HepG2 (cell line): ENCODE measurements at regions not wholly inside any gene's neighbourhood (a gene's known extent, or its start where the extent isn't known, plus 50 kb on each side); places are given as distances from the start of the nearest gene placed in this dataset.

Experiments
- ATAC-seq: fragments of 200-7000 bp; cut with Tn5 transposase; 3 replicates; pipeline ENCODE4 v1.9.1; 2020; ENCODE audit warnings: mild to moderate bottlenecking, moderate library complexity
- BruUV-seq: library from RNA; stranded (reverse); fragments of 400-500 nt; replicated peaks from 2 replicates; lab custom pipeline; 2021; lab: Mats Ljungman, UMichigan
- CTCF ChIA-PET: fragments of 300-600 bp; formaldehyde crosslinking; extraction: SDS; loops from one replicate; lab custom pipeline; 2021; ENCODE audit warnings: low total read pairs, inconsistent platforms, low intra/inter-chr PET ratio; lab: Yijun Ruan, JAX
- POLR2A ChIA-PET: fragments of 350-600 bp; sonication (Branson Sonifier 250); formaldehyde crosslinking; loops from one replicate; lab custom pipeline; 2020; ENCODE audit warnings: antibody characterized with exemption, inconsistent platforms; lab: Yijun Ruan, JAX
- DNase-seq: peaks from one replicate; pipeline ENCODE4 v3.0.0-alpha.2; 2015; ENCODE audit warnings: low spot score
- FAIRE-seq: peaks from 3 replicates; lab custom pipeline; 2011; peaks lifted over from hg19 to GRCh38; lab: Jason Lieb, UNC
- H2AFZ ChIP-seq: one replicate; pipeline ENCODE4 v1.6.1; 2011; ENCODE audit warnings: low read length, inconsistent platforms
- H3K27ac ChIP-seq: fragments of 300-600 bp; 3 replicates; pipeline ENCODE4 v1.8.0; 2011; ENCODE audit warnings: mixed run types, mild to moderate bottlenecking, mixed read lengths, low read length, inconsistent platforms; ENCODE audit not compliant: insufficient read depth; ENCODE audit errors: extremely low read length
- H3K27me3 ChIP-seq, 2 experiments: fragments of 200-600 bp in 1 of 2; 2 replicates in 1 of 2; 3 replicates in 1 of 2; pipeline versions ENCODE4 v1.6.0 to v1.8.0; 2011; ENCODE audit warnings: low read length in 2 of 2, mild to moderate bottlenecking in 2 of 2, moderate library complexity in 2 of 2, inconsistent platforms in 1 of 2; ENCODE audit not compliant: insufficient read depth in 2 of 2, control insufficient read depth in 1 of 2
- H3K36me3 ChIP-seq, 2 experiments: fragments of 200-600 bp in 1 of 2; replicated peaks in 1 of 2; 2 replicates in 1 of 2; 3 replicates in 1 of 2; pipeline versions ENCODE4 v1.5.1 to v1.8.0; 2011; ENCODE audit warnings: low read length in 2 of 2, inconsistent platforms in 1 of 2; ENCODE audit not compliant: insufficient read depth in 2 of 2, control insufficient read depth in 1 of 2
- H3K4me1 ChIP-seq: 2 replicates; pipeline ENCODE4 v1.5.1; 2012; ENCODE audit warnings: low read length, inconsistent platforms; ENCODE audit not compliant: insufficient read depth
- H3K4me2 ChIP-seq: 2 replicates; pipeline ENCODE4 v1.6.0; 2011; ENCODE audit warnings: low read depth, low read length, inconsistent platforms
- H3K4me3 ChIP-seq, 3 experiments: fragments of 200-600 bp in 1 of 3; sonication (generic), shearing (Covaris generic) in 1 of 3; replicated peaks in 1 of 3; 2 replicates each; pipeline ENCODE4 v1.5.1; 2011 to 2016; ENCODE audit warnings: low read length in 3 of 3, inconsistent platforms in 2 of 3, low read depth in 2 of 3, mild to moderate bottlenecking in 2 of 3, control low read depth in 1 of 3, mixed read lengths in 1 of 3; ENCODE audit not compliant: insufficient read depth in 1 of 3
- H3K79me2 ChIP-seq: one replicate; pipeline ENCODE4 v1.6.1; 2011; ENCODE audit warnings: low read length, inconsistent platforms; ENCODE audit not compliant: insufficient read depth
- H3K9ac ChIP-seq: 2 replicates; pipeline ENCODE4 v1.6.0; 2011; ENCODE audit warnings: mild to moderate bottlenecking, low read depth, low read length, inconsistent platforms; ENCODE audit not compliant: insufficient read depth
- H3K9me3 ChIP-seq: 2 replicates; pipeline ENCODE4 v1.5.1; 2012; ENCODE audit warnings: mild to moderate bottlenecking, low read length
- H4K20me1 ChIP-seq: 2 replicates; pipeline ENCODE4 v1.6.0; 2011; ENCODE audit warnings: inconsistent platforms, mild to moderate bottlenecking, low read length, moderate library complexity; ENCODE audit not compliant: insufficient read depth
- BCL3 ChIP-seq: sonication (generic); formaldehyde crosslinking; IDR thresholded peaks from 2 replicates; pipeline ENCODE4 v1.5.1; 2020; ENCODE audit warnings: mild to moderate bottlenecking, missing genetic modification reagents, moderate library complexity
- DRAP1 ChIP-seq: IDR thresholded peaks from 2 replicates; pipeline ENCODE4 v1.6.1; 2016; ENCODE audit warnings: missing genetic modification reagents, missing compliant biosample characterization
- KAT8 ChIP-seq: IDR thresholded peaks from 2 replicates; pipeline ENCODE4 v1.6.1; 2016; ENCODE audit warnings: missing genetic modification reagents, missing compliant biosample characterization
- KDM4B ChIP-seq: sonication (generic); formaldehyde crosslinking; IDR thresholded peaks from 2 replicates; pipeline ENCODE4 v1.4.0; 2020; ENCODE audit warnings: missing genetic modification reagents
- MTA1 ChIP-seq: sonication (generic); formaldehyde crosslinking; IDR thresholded peaks from 2 replicates; pipeline ENCODE4 v1.4.0; 2020; ENCODE audit warnings: missing genetic modification reagents, mild to moderate bottlenecking, borderline replicate concordance
- RARG ChIP-seq: sonication (generic); formaldehyde crosslinking; IDR thresholded peaks from 2 replicates; pipeline ENCODE4 v1.4.0; 2020; ENCODE audit warnings: low read depth, mild to moderate bottlenecking, missing genetic modification reagents
- SIN3B ChIP-seq: fragments of 150-350 bp; IDR thresholded peaks from 2 replicates; pipeline ENCODE4 v1.6.1; 2014; ENCODE audit warnings: low read length
- SP5 ChIP-seq: IDR thresholded peaks from 2 replicates; pipeline ENCODE4 v1.6.1; 2016; ENCODE audit warnings: low read depth, borderline replicate concordance
- TRIM22 ChIP-seq: fragments of 450-650 bp; IDR thresholded peaks from 2 replicates; pipeline ENCODE4 v1.6.1; 2017
- ZNF253 ChIP-seq: sonication (generic); formaldehyde crosslinking; IDR thresholded peaks from 2 replicates; pipeline ENCODE4 v1.8.0; 2022; ENCODE audit warnings: mild to moderate bottlenecking, missing genetic modification reagents, borderline replicate concordance
- ZNF282 ChIP-seq: fragments of 450-650 bp; IDR thresholded peaks from 2 replicates; pipeline ENCODE4 v1.6.1; 2018; ENCODE audit not compliant: partially characterized antibody
- ZNF720 ChIP-seq: sonication (generic); formaldehyde crosslinking; IDR thresholded peaks from 2 replicates; pipeline ENCODE4 v1.4.0; 2020; ENCODE audit warnings: missing genetic modification reagents
- WGBS: methylation state at CpG from one replicate; pipeline ENCODE4 v1.1.6; 2017; ENCODE audit warnings: low lambda C conversion rate; 5-methylcytosine and 5-hydroxymethylcytosine counted together
- in situ Hi-C: cut with HindIII; loops from 2 replicates; pipeline ENCODE4 v1.10.0; 2017; ENCODE audit warnings: low pct_unique_long_range_greater_than_20kb; ENCODE audit not compliant: extremely low pct_ligation_motif_present
- intact Hi-C: fragments of 100-400 bp; cut with micrococcal nuclease; formaldehyde crosslinking; loops from one replicate; pipeline ENCODE4 v1.10.0; 2022; ENCODE audit not compliant: unreplicated experiment

GRCh38 chr4:14299166-14299565 is 671.6 kb upstream of the BOD1L1 start:
- Histone ChIP-seq H3K27me3 (no peaks in the 10 kb centered on the region), H3K9me3 (peaks cover 86% of the 10 kb centered on the region), H3K4me2 (no peak overlapping the region), H4K20me1 (no peaks in the 10 kb centered on the region), H3K36me3 (no peaks in the 10 kb centered on the region), H3K4me1 (no peaks in the 10 kb centered on the region), H3K27ac (no peak overlapping the region), H2AFZ (no peak overlapping the region), H3K79me2 (no peaks in the 10 kb centered on the region), H3K4me3 (no peak overlapping the region), H3K9ac (no peak overlapping the region)
- FAIRE-seq (no peak), ATAC-seq (no peak), DNase-seq (no peak)
- 43% methylated on average over 2 of the region's 2 CpGs for WGBS
- no peak for TF ChIP-seq RARG (CRISPR knock-in tag)
- TF ChIP-seq ZNF253 (CRISPR knock-in tag): no peak
- TF ChIP-seq SP5 (CRISPR knock-in tag): no peak
- no peak for TF ChIP-seq MTA1
- ChIA-PET CTCF (no interaction called here), POLR2A (no interaction called here)
- no TSS peak for BruUV-seq
- in situ Hi-C loops (no loop called here), intact Hi-C loops (no loop called here)

- Histone ChIP-seq H3K9me3 (peaks cover 83% of the 10 kb centered on the region), H3K9ac (no peak overlapping the region), H3K79me2 (no peaks in the 10 kb centered on the region), H3K4me2 (no peak overlapping the region), H3K36me3 (no peaks in the 10 kb centered on the region), H2AFZ (no peak overlapping the region), H3K4me1 (no peaks in the 10 kb centered on the region), H3K4me3 (no peak overlapping the region), H3K27me3 (no peaks in the 10 kb centered on the region), H4K20me1 (no peaks in the 10 kb centered on the region), H3K27ac (no peak overlapping the region)
- TF ChIP-seq KAT8 (CRISPR knock-in tag): no peak
- no peak for TF ChIP-seq DRAP1 (CRISPR knock-in tag)
- TF ChIP-seq TRIM22: no peak
- TF ChIP-seq SIN3B: no peak
- no peak for TF ChIP-seq KDM4B (CRISPR knock-in tag)
- no peak for TF ChIP-seq ZNF720
- TF ChIP-seq ZNF282: no peak
- no peak for TF ChIP-seq BCL3 (CRISPR knock-in tag)
- intact Hi-C loops (no loop called here), in situ Hi-C loops (no loop called here)
- POLR2A ChIA-PET: no interaction called here
- FAIRE-seq: no peak
- BruUV-seq: no TSS peak
- CTCF ChIA-PET: no interaction called here
- no peak for DNase-seq
- ATAC-seq: no peak
Observed at GRCh38 chr4:14302021-14302420, 674.5 kb upstream of the BOD1L1 start.
